K562 (cell line): ENCODE measurements at regions not wholly inside any gene's neighbourhood (a gene's known extent, or its start where the extent isn't known, plus 50 kb on each side); places are given as distances from the start of the nearest gene placed in this dataset.

ENCODE experiments used
- ATAC-seq: fragments of 200-7000 bp; cut with Tn5 transposase; 3 replicates; pipeline ENCODE4 v1.9.1; 2020; ENCODE audit warnings: moderate library complexity
- BruUV-seq: library from RNA; stranded (reverse); fragments of 400-500 nt; replicated peaks from 2 replicates; lab custom pipeline; 2021; lab: Mats Ljungman, UMichigan
- CTCF ChIA-PET: fragments of 300-600 bp; formaldehyde crosslinking; extraction: SDS; loops from one replicate; lab custom pipeline; 2021; ENCODE audit warnings: low intra/inter-chr PET ratio; lab: Yijun Ruan, JAX
- POLR2A ChIA-PET: fragments of 300-600, 350-650 bp; sonication (Branson Sonifier 250); formaldehyde crosslinking; extraction: SDS; loops from one replicate; lab custom pipeline; 2021; ENCODE audit warnings: antibody characterized with exemption, inconsistent platforms; lab: Yijun Ruan, JAX
- DNase-seq, 4 experiments: peaks; one replicate each; pipeline versions ENCODE4 v3.0.0 to v3.0.0-alpha.2; 2011 to 2018; ENCODE audit warnings: low spot score in 3 of 4, mixed read lengths in 3 of 4; ENCODE audit errors: extremely low read depth in 1 of 4
- FAIRE-seq: peaks from 2 replicates; lab custom pipeline; 2011; peaks lifted over from hg19 to GRCh38; lab: Jason Lieb, UNC
- H2AFZ ChIP-seq: 2 replicates; pipeline ENCODE4 v1.6.0; 2011; ENCODE audit warnings: low read depth, low read length, control low read depth, inconsistent platforms
- H3K27ac ChIP-seq: fragments of 200-600 bp; 3 replicates; pipeline ENCODE4 v1.8.0; 2011; ENCODE audit warnings: low read depth, mild to moderate bottlenecking, control low read depth, inconsistent platforms, low read length, moderate library complexity, mixed read lengths; ENCODE audit errors: extremely low read depth
- H3K27me3 ChIP-seq, 2 experiments: fragments of 300-600 bp in 1 of 2; 2 replicates in 1 of 2; 3 replicates in 1 of 2; pipeline versions ENCODE4 v1.6.0 to v1.8.0; 2011; ENCODE audit warnings: inconsistent platforms in 2 of 2, low read length in 2 of 2, mild to moderate bottlenecking in 1 of 2, mixed read lengths in 1 of 2, moderate library complexity in 1 of 2; ENCODE audit not compliant: control insufficient read depth in 2 of 2, insufficient read depth in 2 of 2
- H3K36me3 ChIP-seq: fragments of 300-600 bp; 3 replicates; pipeline ENCODE4 v1.8.0; 2011; ENCODE audit warnings: mild to moderate bottlenecking, low read length, inconsistent platforms; ENCODE audit not compliant: control insufficient read depth, insufficient read depth
- H3K4me1 ChIP-seq, 2 experiments: fragments of 200-600 bp in 1 of 2; replicated peaks in 1 of 2; 2 replicates in 1 of 2; 3 replicates in 1 of 2; pipeline versions ENCODE4 v1.5.1 to v1.8.0; 2011; ENCODE audit warnings: inconsistent platforms in 2 of 2, low read length in 2 of 2, mild to moderate bottlenecking in 1 of 2, mixed read lengths in 1 of 2, moderate library complexity in 1 of 2; ENCODE audit not compliant: control insufficient read depth in 2 of 2, insufficient read depth in 2 of 2
- H3K4me2 ChIP-seq: 2 replicates; pipeline ENCODE4 v1.6.1; 2011; ENCODE audit warnings: low read length, control low read depth, inconsistent platforms, mixed read lengths; ENCODE audit not compliant: insufficient read depth
- H3K4me3 ChIP-seq: fragments of 200-600 bp; sonication (generic), shearing (Covaris generic); 2 replicates; pipeline ENCODE4 v1.5.1; 2016; ENCODE audit warnings: control low read depth, inconsistent platforms
- H3K79me2 ChIP-seq: fragments of 200-600 bp; 3 replicates; pipeline ENCODE4 v1.8.0; 2011; ENCODE audit warnings: low read length, inconsistent platforms; ENCODE audit not compliant: control insufficient read depth, insufficient read depth
- H3K9ac ChIP-seq, 2 experiments: 2 replicates each; pipeline versions ENCODE4 v1.6.0 to v1.6.1; 2011; ENCODE audit warnings: low read depth in 2 of 2, low read length in 2 of 2, control low read depth in 1 of 2, inconsistent platforms in 1 of 2, mild to moderate bottlenecking in 1 of 2, mixed read lengths in 1 of 2; ENCODE audit not compliant: insufficient read depth in 1 of 2
- H3K9me1 ChIP-seq: one replicate; pipeline ENCODE4 v1.6.0; 2011; ENCODE audit warnings: inconsistent platforms, mild to moderate bottlenecking, low read length, moderate library complexity; ENCODE audit not compliant: control insufficient read depth, insufficient read depth
- H3K9me3 ChIP-seq: replicated peaks from 2 replicates; pipeline ENCODE4 v1.5.1; 2011; ENCODE audit warnings: low read depth, low read length, inconsistent platforms; ENCODE audit not compliant: control insufficient read depth, insufficient read depth
- H4K20me1 ChIP-seq: replicated peaks from 2 replicates; pipeline ENCODE4 v1.6.1; 2011; ENCODE audit warnings: low read length, inconsistent platforms, mixed read lengths; ENCODE audit not compliant: control insufficient read depth, insufficient read depth
- CREM ChIP-seq: IDR thresholded peaks from 2 replicates; pipeline ENCODE4 v1.6.1; 2014; ENCODE audit warnings: antibody characterized with exemption, low read depth
- POLR3A ChIP-seq: IDR thresholded peaks from 2 replicates; pipeline ENCODE4 v1.6.1; 2011; ENCODE audit warnings: borderline replicate concordance, mild to moderate bottlenecking, moderate library complexity; ENCODE audit not compliant: insufficient read length, insufficient read depth; ENCODE audit errors: extremely low read depth
- RBM15 ChIP-seq: fragments of 200-400 bp; formaldehyde crosslinking; IDR thresholded peaks from 2 replicates; pipeline ENCODE4 v1.6.1; 2018; ENCODE audit warnings: mild to moderate bottlenecking, low read length, moderate library complexity; ENCODE audit not compliant: insufficient read depth
- ZFP30 ChIP-seq: fragments of 250-450 bp; sonication (Bioruptor Pico); IDR thresholded peaks from 2 replicates; pipeline ENCODE4 v1.8.0; 2022; ENCODE audit warnings: moderate library complexity, mild to moderate bottlenecking, inconsistent platforms, borderline replicate concordance
- ZNF324 ChIP-seq: fragments of 250-450 bp; sonication (Bioruptor Pico); IDR thresholded peaks from 2 replicates; pipeline ENCODE4 v1.4.0; 2020; ENCODE audit warnings: mild to moderate bottlenecking
- ZNF384 ChIP-seq: IDR thresholded peaks from 2 replicates; pipeline ENCODE4 v1.6.1; 2012; ENCODE audit warnings: low read depth, low read length, improper control_type of control experiment
- ZNF644 ChIP-seq: fragments of 200-800 bp; sonication (Bioruptor generic); IDR thresholded peaks from 2 replicates; pipeline ENCODE4 v1.6.1; 2016; ENCODE audit warnings: low read depth, missing genetic modification characterization, missing compliant biosample characterization
- WGBS: fragments of 100-300 bp; shearing (Covaris generic); methylation state at CpG from one replicate; pipeline ENCODE4 v1.1.6; 2016; ENCODE audit warnings: low coverage, mixed read lengths; ENCODE audit not compliant: insufficient coverage; ENCODE audit errors: missing lambda C conversion rate; 5-methylcytosine and 5-hydroxymethylcytosine counted together
- in situ Hi-C: fragments of 300-500 bp; cut with MboI; formaldehyde crosslinking; loops from 4 replicates; pipeline ENCODE4 v1.15.0; 2018; ENCODE audit warnings: inconsistent platforms, mixed read lengths
- intact Hi-C: fragments of 100-400 bp; cut with micrococcal nuclease; formaldehyde crosslinking; loops from 2 replicates; pipeline ENCODE4 v1.14.2; 2022
- TF ChIP-seq, protein P1 (sequence below): fragments of 250-450 bp; sonication (Bioruptor Pico); IDR thresholded peaks from 2 replicates; pipeline ENCODE4 v1.4.0; 2020
- TF ChIP-seq, protein P2 (sequence below): fragments of 250-450 bp; sonication (Bioruptor Pico); IDR thresholded peaks from 2 replicates; pipeline ENCODE4 v1.8.0; 2022; ENCODE audit warnings: inconsistent platforms
- TF ChIP-seq, protein P3 (sequence below): fragments of 250-450 bp; sonication (Bioruptor Pico); IDR thresholded peaks from 2 replicates; pipeline ENCODE4 v1.4.0; 2020
- TF ChIP-seq, protein P4 (sequence below): fragments of 450-650 bp; IDR thresholded peaks from one replicate; pipeline ENCODE4 v1.6.1; 2018; ENCODE audit warnings: mild to moderate bottlenecking, moderate library complexity; ENCODE audit not compliant: partially characterized antibody

DNA sequence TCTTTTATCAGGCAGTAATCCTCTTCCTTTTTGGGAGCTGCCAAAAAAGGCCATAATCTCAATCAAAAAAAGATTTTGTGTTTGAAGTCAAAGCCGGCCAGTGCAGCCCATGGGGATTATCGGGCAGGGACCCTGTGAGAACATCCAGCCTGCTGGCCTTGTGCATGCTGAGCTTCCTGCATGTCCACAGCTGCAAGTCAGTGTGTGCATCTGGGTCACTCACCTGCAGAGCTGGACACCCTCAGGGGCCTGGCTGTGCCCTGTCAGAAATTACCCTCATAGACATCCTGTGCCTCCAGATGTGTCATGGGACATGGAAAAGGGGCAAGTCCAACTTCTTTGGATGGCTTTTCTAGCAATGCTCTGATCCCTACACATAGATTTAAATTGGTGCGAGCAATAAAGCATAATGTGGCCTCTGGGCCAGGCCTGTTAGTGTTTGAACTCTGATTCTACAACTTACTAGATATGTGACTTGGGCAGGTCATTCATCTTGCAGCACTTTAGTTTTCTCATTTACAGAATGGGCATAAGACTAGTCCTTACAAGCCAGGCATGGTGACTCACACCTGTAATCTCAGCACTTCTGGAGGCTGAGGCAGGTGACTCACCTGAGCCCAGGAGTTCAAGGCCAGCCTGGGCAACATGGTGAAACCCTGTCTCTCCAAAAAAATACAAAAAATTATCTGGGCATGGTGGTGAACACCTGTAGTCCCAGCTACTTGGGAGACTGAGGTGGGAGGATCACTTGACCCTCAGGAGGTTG, 81.6 kb upstream of the LARGE1 start:
- no peak for DNase-seq
- no peaks in the 10 kb centered on the region for H3K4me1 ChIP-seq
- no peak overlapping the region for H3K4me2 ChIP-seq
- no peak overlapping the region for H3K27ac ChIP-seq
- BruUV-seq: no TSS peak
- H3K36me3 ChIP-seq: no peaks in the 10 kb centered on the region
- no peaks in the 10 kb centered on the region for H3K79me2 ChIP-seq
- H3K9me1 ChIP-seq: no peaks in the 10 kb centered on the region
- no peak overlapping the region for H3K9ac ChIP-seq
- H4K20me1 ChIP-seq: no peaks in the 10 kb centered on the region
- no peak overlapping the region for H3K4me3 ChIP-seq
- intact Hi-C loops (no loop called here), in situ Hi-C loops (no loop called here)
- no peak for FAIRE-seq
- CTCF ChIA-PET: no interaction called here
- no peak overlapping the region for H2AFZ ChIP-seq
- WGBS: 0% methylated on average over 3 of the region's 3 CpGs
- H3K9me3 ChIP-seq: no peaks in the 10 kb centered on the region
- ATAC-seq: no peak
- POLR2A ChIA-PET: interaction anchor here (0.6 kb wide), 1 partner anchor 405 kb away, joined by 3 read pairs; no protein-coding TSS in a partner anchor
- no peaks in the 10 kb centered on the region for H3K27me3 ChIP-seq
- no peak for TF ChIP-seq POLR3A
- TF ChIP-seq ZFP30 (CRISPR knock-in tag): no peak
- no peak for TF ChIP-seq ZNF384
- TF ChIP-seq, protein P1, sequence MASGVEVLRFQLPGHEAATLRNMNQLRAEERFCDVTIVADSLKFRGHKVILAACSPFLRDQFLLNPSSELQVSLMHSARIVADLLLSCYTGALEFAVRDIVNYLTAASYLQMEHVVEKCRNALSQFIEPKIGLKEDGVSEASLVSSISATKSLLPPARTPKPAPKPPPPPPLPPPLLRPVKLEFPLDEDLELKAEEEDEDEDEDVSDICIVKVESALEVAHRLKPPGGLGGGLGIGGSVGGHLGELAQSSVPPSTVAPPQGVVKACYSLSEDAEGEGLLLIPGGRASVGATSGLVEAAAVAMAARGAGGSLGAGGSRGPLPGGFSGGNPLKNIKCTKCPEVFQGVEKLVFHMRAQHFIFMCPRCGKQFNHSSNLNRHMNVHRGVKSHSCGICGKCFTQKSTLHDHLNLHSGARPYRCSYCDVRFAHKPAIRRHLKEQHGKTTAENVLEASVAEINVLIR (CRISPR knock-in tag): no peak
- no peak for TF ChIP-seq ZNF324 (CRISPR knock-in tag)
- TF ChIP-seq, protein P2, sequence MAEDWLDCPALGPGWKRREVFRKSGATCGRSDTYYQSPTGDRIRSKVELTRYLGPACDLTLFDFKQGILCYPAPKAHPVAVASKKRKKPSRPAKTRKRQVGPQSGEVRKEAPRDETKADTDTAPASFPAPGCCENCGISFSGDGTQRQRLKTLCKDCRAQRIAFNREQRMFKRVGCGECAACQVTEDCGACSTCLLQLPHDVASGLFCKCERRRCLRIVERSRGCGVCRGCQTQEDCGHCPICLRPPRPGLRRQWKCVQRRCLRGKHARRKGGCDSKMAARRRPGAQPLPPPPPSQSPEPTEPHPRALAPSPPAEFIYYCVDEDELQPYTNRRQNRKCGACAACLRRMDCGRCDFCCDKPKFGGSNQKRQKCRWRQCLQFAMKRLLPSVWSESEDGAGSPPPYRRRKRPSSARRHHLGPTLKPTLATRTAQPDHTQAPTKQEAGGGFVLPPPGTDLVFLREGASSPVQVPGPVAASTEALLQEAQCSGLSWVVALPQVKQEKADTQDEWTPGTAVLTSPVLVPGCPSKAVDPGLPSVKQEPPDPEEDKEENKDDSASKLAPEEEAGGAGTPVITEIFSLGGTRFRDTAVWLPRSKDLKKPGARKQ (CRISPR knock-in tag): no peak
- no peak for TF ChIP-seq ZNF644 (tag)
- TF ChIP-seq CREM: no peak
- TF ChIP-seq, protein P3, sequence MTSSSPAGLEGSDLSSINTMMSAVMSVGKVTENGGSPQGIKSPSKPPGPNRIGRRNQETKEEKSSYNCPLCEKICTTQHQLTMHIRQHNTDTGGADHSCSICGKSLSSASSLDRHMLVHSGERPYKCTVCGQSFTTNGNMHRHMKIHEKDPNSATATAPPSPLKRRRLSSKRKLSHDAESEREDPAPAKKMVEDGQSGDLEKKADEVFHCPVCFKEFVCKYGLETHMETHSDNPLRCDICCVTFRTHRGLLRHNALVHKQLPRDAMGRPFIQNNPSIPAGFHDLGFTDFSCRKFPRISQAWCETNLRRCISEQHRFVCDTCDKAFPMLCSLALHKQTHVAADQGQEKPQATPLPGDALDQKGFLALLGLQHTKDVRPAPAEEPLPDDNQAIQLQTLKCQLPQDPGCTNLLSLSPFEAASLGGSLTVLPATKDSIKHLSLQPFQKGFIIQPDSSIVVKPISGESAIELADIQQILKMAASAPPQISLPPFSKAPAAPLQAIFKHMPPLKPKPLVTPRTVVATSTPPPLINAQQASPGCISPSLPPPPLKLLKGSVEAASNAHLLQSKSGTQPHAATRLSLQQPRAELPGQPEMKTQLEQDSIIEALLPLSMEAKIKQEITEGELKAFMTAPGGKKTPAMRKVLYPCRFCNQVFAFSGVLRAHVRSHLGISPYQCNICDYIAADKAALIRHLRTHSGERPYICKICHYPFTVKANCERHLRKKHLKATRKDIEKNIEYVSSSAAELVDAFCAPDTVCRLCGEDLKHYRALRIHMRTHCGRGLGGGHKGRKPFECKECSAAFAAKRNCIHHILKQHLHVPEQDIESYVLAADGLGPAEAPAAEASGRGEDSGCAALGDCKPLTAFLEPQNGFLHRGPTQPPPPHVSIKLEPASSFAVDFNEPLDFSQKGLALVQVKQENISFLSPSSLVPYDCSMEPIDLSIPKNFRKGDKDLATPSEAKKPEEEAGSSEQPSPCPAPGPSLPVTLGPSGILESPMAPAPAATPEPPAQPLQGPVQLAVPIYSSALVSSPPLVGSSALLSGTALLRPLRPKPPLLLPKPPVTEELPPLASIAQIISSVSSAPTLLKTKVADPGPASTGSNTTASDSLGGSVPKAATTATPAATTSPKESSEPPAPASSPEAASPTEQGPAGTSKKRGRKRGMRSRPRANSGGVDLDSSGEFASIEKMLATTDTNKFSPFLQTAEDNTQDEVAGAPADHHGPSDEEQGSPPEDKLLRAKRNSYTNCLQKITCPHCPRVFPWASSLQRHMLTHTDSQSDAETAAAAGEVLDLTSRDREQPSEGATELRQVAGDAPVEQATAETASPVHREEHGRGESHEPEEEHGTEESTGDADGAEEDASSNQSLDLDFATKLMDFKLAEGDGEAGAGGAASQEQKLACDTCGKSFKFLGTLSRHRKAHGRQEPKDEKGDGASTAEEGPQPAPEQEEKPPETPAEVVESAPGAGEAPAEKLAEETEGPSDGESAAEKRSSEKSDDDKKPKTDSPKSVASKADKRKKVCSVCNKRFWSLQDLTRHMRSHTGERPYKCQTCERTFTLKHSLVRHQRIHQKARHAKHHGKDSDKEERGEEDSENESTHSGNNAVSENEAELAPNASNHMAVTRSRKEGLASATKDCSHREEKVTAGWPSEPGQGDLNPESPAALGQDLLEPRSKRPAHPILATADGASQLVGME (CRISPR knock-in tag): no peak
- TF ChIP-seq, protein P4, sequence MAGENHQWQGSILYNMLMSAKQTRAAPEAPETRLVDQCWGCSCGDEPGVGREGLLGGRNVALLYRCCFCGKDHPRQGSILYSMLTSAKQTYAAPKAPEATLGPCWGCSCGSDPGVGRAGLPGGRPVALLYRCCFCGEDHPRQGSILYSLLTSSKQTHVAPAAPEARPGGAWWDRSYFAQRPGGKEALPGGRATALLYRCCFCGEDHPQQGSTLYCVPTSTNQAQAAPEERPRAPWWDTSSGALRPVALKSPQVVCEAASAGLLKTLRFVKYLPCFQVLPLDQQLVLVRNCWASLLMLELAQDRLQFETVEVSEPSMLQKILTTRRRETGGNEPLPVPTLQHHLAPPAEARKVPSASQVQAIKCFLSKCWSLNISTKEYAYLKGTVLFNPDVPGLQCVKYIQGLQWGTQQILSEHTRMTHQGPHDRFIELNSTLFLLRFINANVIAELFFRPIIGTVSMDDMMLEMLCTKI: no peak
- TF ChIP-seq RBM15: no peak
